Panc1 (cell line): ENCODE measurements at regions not wholly inside any gene's neighbourhood (a gene's known extent, or its start where the extent isn't known, plus 50 kb on each side); places are given as distances from the start of the nearest gene placed in this dataset.

Source experiments
- ATAC-seq: fragments of 200-7000 bp; cut with Tn5 transposase; 2 replicates; pipeline ENCODE4 v1.9.1; 2020; ENCODE audit warnings: mild to moderate bottlenecking, moderate library complexity
- BruUV-seq: library from RNA; stranded (reverse); fragments of 400-500 nt; replicated peaks from 2 replicates; lab custom pipeline; 2021; lab: Mats Ljungman, UMichigan
- CTCF ChIA-PET: fragments of 300-600 bp; sonication (Branson Sonifier 250); formaldehyde crosslinking; loops from one replicate; lab custom pipeline; 2022; ENCODE audit warnings: antibody characterized with exemption; lab: Charles Lee
- POLR2A ChIA-PET: fragments of 300-600 bp; sonication (Branson Sonifier 250); formaldehyde crosslinking; loops from one replicate; lab custom pipeline; 2022; ENCODE audit warnings: antibody characterized with exemption; lab: Charles Lee
- DNase-seq: peaks from one replicate; pipeline ENCODE4 v3.0.0-alpha.2; 2010; ENCODE audit warnings: low read depth, low spot score
- H3K27ac ChIP-seq: 2 replicates; pipeline ENCODE4 v1.5.1; 2011; ENCODE audit warnings: mild to moderate bottlenecking, low read length, inconsistent platforms
- H3K27me3 ChIP-seq: fragments of 200-500 bp; sonication (Bioruptor generic); 2 replicates; pipeline ENCODE4 v1.6.0; 2014; ENCODE audit warnings: low read length, inconsistent platforms; ENCODE audit not compliant: control insufficient read depth, insufficient read depth
- H3K36me3 ChIP-seq: fragments of 200-500 bp; sonication (Bioruptor generic); 2 replicates; pipeline ENCODE4 v1.5.1; 2014; ENCODE audit warnings: inconsistent platforms, mild to moderate bottlenecking, low read length, moderate library complexity; ENCODE audit not compliant: control insufficient read depth, insufficient read depth
- H3K4me1 ChIP-seq: 2 replicates; pipeline ENCODE4 v1.5.1; 2011; ENCODE audit warnings: inconsistent platforms, mild to moderate bottlenecking, low read length, moderate library complexity; ENCODE audit not compliant: control insufficient read depth, insufficient read depth
- H3K4me3 ChIP-seq, 2 experiments: 2 replicates each; pipeline ENCODE4 v1.5.1; 2011 to 2012; ENCODE audit warnings: low read depth in 2 of 2, low read length in 2 of 2, mild to moderate bottlenecking in 2 of 2, inconsistent platforms in 1 of 2, moderate library complexity in 1 of 2
- H3K9me3 ChIP-seq: fragments of 200-500 bp; sonication (Bioruptor generic); 2 replicates; pipeline ENCODE4 v1.5.1; 2014; ENCODE audit warnings: low read depth, mild to moderate bottlenecking, inconsistent platforms, low read length, moderate library complexity; ENCODE audit not compliant: control insufficient read depth, insufficient read depth
- POLR2AphosphoS5 ChIP-seq: IDR thresholded peaks from 2 replicates; pipeline ENCODE4 v1.6.1; 2012; ENCODE audit warnings: mild to moderate bottlenecking, low read depth, low read length, moderate library complexity
- SIN3A ChIP-seq: IDR thresholded peaks from 2 replicates; pipeline ENCODE4 v1.6.1; 2012; ENCODE audit warnings: low read depth, mild to moderate bottlenecking, low read length, moderate library complexity, borderline replicate concordance; ENCODE audit not compliant: insufficient read depth
- TCF7L2 ChIP-seq: IDR thresholded peaks from 2 replicates; pipeline ENCODE4 v1.6.1; 2011; ENCODE audit warnings: mild to moderate bottlenecking, low read depth, low read length, inconsistent platforms
- in situ Hi-C: cut with HindIII; loops from 2 replicates; pipeline ENCODE4 v1.10.0; 2016; ENCODE audit warnings: low sequenced_read_pairs, low pct_unique_long_range_greater_than_20kb
- intact Hi-C: fragments of 100-400 bp; cut with micrococcal nuclease; formaldehyde crosslinking; loops from one replicate; pipeline ENCODE4 v1.10.0; 2022; ENCODE audit not compliant: unreplicated experiment
- TF ChIP-seq, protein P1 (sequence below): fragments of 450-650 bp; IDR thresholded peaks from 2 replicates; pipeline ENCODE4 v1.5.1; 2017; ENCODE audit warnings: mild to moderate bottlenecking
- TF ChIP-seq, protein P2 (sequence below), 2 experiments: IDR thresholded peaks; 2 replicates each; pipeline ENCODE4 v1.6.1; 2011 to 2012; ENCODE audit warnings: low read depth in 2 of 2, control low read depth in 1 of 2, low read length in 1 of 2, mild to moderate bottlenecking in 1 of 2, moderate library complexity in 1 of 2; ENCODE audit not compliant: insufficient read depth in 1 of 2

DNA sequence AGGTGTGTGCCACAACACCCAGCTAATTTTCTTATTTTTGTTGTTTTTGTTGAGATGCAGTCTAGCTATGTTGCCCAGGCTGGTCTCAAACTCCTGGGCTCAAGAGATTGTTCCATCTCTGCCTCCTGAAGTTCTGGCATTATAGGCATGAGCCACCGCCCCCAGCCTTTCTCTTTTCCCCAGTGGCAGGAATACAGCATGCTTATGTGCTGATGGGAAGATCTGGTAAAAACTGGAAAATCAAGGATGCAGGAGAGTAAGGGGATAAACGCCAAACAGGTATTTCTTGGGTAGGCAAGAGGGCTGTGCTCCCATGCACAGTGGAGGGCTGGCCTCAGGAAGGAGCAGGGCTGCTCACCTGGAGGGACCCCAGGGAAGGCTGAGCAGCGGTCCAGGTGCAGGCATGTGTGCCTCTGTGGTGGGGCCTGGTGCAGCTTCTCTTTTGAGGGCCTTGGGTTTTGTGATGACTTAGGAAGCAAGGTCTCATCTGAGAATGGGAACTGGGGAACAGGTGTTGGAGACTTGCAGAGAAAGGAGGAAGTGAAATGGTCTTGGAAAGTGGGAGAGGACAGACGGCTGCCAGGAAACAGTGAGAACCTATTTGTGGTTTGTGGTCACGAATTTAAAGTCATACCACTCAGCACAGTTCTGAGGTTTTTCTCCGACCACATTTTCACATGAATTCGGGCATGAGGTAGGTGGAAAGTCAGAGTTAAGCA, 106.5 kb downstream of the TEX26 start:
- in situ Hi-C loops, result no loop called here
- ChIA-PET CTCF (no interaction called here), POLR2A (no interaction called here)
- Histone ChIP-seq H3K36me3 (no peaks in the 10 kb centered on the region), H3K9me3 (no peaks in the 10 kb centered on the region), H3K4me3 (no peak overlapping the region), H3K27ac (no peak overlapping the region), H3K4me1 (no peaks in the 10 kb centered on the region), H3K27me3 (no peaks in the 10 kb centered on the region)
- BruUV-seq, result no TSS peak
- ATAC-seq (no peak), DNase-seq (no peak)
- intact Hi-C loops, result no loop called here
- no peak for TF ChIP-seq TCF7L2
- no peak for TF ChIP-seq POLR2AphosphoS5
- TF ChIP-seq, protein P1, sequence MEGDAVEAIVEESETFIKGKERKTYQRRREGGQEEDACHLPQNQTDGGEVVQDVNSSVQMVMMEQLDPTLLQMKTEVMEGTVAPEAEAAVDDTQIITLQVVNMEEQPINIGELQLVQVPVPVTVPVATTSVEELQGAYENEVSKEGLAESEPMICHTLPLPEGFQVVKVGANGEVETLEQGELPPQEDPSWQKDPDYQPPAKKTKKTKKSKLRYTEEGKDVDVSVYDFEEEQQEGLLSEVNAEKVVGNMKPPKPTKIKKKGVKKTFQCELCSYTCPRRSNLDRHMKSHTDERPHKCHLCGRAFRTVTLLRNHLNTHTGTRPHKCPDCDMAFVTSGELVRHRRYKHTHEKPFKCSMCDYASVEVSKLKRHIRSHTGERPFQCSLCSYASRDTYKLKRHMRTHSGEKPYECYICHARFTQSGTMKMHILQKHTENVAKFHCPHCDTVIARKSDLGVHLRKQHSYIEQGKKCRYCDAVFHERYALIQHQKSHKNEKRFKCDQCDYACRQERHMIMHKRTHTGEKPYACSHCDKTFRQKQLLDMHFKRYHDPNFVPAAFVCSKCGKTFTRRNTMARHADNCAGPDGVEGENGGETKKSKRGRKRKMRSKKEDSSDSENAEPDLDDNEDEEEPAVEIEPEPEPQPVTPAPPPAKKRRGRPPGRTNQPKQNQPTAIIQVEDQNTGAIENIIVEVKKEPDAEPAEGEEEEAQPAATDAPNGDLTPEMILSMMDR, result no peak
- TF ChIP-seq, protein P2, sequence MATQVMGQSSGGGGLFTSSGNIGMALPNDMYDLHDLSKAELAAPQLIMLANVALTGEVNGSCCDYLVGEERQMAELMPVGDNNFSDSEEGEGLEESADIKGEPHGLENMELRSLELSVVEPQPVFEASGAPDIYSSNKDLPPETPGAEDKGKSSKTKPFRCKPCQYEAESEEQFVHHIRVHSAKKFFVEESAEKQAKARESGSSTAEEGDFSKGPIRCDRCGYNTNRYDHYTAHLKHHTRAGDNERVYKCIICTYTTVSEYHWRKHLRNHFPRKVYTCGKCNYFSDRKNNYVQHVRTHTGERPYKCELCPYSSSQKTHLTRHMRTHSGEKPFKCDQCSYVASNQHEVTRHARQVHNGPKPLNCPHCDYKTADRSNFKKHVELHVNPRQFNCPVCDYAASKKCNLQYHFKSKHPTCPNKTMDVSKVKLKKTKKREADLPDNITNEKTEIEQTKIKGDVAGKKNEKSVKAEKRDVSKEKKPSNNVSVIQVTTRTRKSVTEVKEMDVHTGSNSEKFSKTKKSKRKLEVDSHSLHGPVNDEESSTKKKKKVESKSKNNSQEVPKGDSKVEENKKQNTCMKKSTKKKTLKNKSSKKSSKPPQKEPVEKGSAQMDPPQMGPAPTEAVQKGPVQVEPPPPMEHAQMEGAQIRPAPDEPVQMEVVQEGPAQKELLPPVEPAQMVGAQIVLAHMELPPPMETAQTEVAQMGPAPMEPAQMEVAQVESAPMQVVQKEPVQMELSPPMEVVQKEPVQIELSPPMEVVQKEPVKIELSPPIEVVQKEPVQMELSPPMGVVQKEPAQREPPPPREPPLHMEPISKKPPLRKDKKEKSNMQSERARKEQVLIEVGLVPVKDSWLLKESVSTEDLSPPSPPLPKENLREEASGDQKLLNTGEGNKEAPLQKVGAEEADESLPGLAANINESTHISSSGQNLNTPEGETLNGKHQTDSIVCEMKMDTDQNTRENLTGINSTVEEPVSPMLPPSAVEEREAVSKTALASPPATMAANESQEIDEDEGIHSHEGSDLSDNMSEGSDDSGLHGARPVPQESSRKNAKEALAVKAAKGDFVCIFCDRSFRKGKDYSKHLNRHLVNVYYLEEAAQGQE (IDR thresholded peaks at IDR 0.05; ENCODE audit: insufficient read depth in 1 of 2, low read depth in 2 of 2, low read length in 1 of 2), result no peak
- no peak for TF ChIP-seq SIN3A

DNA sequence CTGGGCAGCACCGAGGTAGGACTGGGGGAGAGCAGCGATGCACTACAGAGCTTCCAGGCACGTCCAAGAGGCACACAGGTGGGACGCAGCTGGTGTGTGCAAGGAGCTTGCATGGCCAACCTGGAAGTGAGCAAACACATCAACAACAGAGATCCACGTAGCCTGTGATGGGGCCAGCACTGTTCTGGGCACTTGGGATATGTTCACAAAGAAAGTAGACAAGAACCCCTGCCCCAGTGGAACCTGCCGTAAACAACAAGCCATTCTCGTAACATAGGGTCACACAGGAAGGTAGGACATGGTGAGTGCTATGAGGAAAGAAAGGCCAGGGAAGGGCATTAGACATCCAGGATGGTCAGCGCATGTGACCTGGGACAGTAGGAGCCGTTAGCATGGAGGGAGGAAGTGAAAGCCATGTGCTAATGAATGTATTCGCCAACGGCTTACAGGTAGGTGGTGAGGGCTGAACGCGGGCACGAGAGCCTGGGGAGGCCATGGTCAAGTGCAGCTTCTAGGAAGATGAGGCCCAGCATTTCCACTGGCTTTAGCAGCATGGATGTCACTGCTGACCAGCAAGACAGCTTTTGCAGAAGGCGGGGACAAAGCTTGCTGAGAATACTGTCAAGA, 105.5 kb downstream of the TEX26 start:
- intact Hi-C loops, result no loop called here
- Histone ChIP-seq H3K27ac (no peak overlapping the region), H3K9me3 (no peaks in the 10 kb centered on the region), H3K27me3 (no peaks in the 10 kb centered on the region), H3K4me1 (no peaks in the 10 kb centered on the region), H3K36me3 (no peaks in the 10 kb centered on the region), H3K4me3 (no peak overlapping the region)
- no TSS peak for BruUV-seq
- no peak for DNase-seq
- ChIA-PET CTCF (no interaction called here), POLR2A (no interaction called here)
- no peak for ATAC-seq
- in situ Hi-C loops, result no loop called here
- TF ChIP-seq TCF7L2, result no peak
- TF ChIP-seq, protein P2 (IDR thresholded peaks at IDR 0.05; ENCODE audit: insufficient read depth in 1 of 2, low read depth in 2 of 2, low read length in 1 of 2), result no peak
- TF ChIP-seq, protein P1, result no peak
- no peak for TF ChIP-seq SIN3A
- no peak for TF ChIP-seq POLR2AphosphoS5
